ENCODE measurements at regions not wholly inside any gene's neighbourhood (a gene's known extent, or its start where the extent isn't known, plus 50 kb on each side); places are given as distances from the start of the nearest gene placed in this dataset.

GRCh38 chr4:132564920-132565319 is 584.2 kb upstream of the PCDH10 start:
- TF ChIP-seq POLR2AphosphoS5 (IDR thresholded peaks at IDR 0.05; ENCODE audit: insufficient read depth in 1 of 2, low read depth in 1 of 2) (no peak), CTCF (IDR thresholded peaks at IDR 0.05) (no peak)
